Anterior cingulate cortex (tissue), 58 donors: ENCODE measurements at regions not wholly inside any gene's neighbourhood (a gene's known extent, or its start where the extent isn't known, plus 50 kb on each side); places are given as distances from the start of the nearest gene placed in this dataset.

Source experiments
- DNase-seq, 58 donors: peaks; one replicate each; lab custom pipeline; 2025; lab: John Stamatoyannopoulos, UW

- DNase-seq: peak in 4 of 58 donors; percentile 4 to 29 (median 11)
Measured at GRCh38 chr15:85886309-85886811, 91.6 kb upstream of the KLHL25 start.

GRCh38 chr15:85889956-85890619 lies 95.4 kb upstream of the KLHL25 start:
- no peak for DNase-seq

GRCh38 chr15:85890620-85890980 lies 95.9 kb upstream of the KLHL25 start:
- no peak for DNase-seq

GRCh38 chr15:85891470-85891869 lies 96.7 kb upstream of the KLHL25 start:
- no peak for DNase-seq

- DNase-seq: no peak
Measured at GRCh38 chr15:85892232-85892631, 97.5 kb upstream of the KLHL25 start.

GRCh38 chr15:85897207-85897894 lies 102.6 kb upstream of the KLHL25 start:
- DNase-seq: no peak

GRCh38 chr15:85897895-85898717 lies 103.4 kb upstream of the KLHL25 start:
- no peak for DNase-seq

GRCh38 chr15:85899927-85900326 lies 105.2 kb upstream of the KLHL25 start:
- DNase-seq: peak in 1 of 58 donors; percentile 2

- DNase-seq: peak in 1 of 58 donors; percentile 8
Measured at GRCh38 chr15:85905751-85906450, 111.2 kb upstream of the KLHL25 start.

GRCh38 chr15:85906640-85907039 lies 111.9 kb upstream of the KLHL25 start:
- DNase-seq: no peak

- peak in 16 of 58 donors; percentile 2 to 54 (median 22) for DNase-seq
Measured at GRCh38 chr15:85910834-85911233, 116.1 kb upstream of the KLHL25 start.

- DNase-seq: no peak
Measured at GRCh38 chr15:85913461-85913860, 118.7 kb upstream of the KLHL25 start.

- DNase-seq: peak in 12 of 58 donors; percentile 4 to 41 (median 16)
Measured at GRCh38 chr15:85920956-85921355, 126.2 kb upstream of the KLHL25 start.

- DNase-seq: no peak
Measured at GRCh38 chr15:85924088-85924487, 129.4 kb upstream of the KLHL25 start.

- no peak for DNase-seq
Measured at GRCh38 chr15:85925649-85926237, 131.0 kb upstream of the KLHL25 start.

- DNase-seq: no peak
Measured at GRCh38 chr15:85926834-85927233, 132.1 kb upstream of the KLHL25 start.

- DNase-seq: no peak
Measured at GRCh38 chr15:85927931-85928537, 133.3 kb upstream of the KLHL25 start.

- DNase-seq: no peak
Measured at GRCh38 chr15:85929786-85930185, 135.1 kb upstream of the KLHL25 start.

- no peak for DNase-seq
Measured at GRCh38 chr15:85932391-85932790, 137.7 kb upstream of the KLHL25 start.

GRCh38 chr15:85934691-85935090 lies 140.0 kb upstream of the KLHL25 start:
- DNase-seq: no peak
